Iris pigment epithelial cell (primary cell): ENCODE measurements at regions not wholly inside any gene's neighbourhood (a gene's known extent, or its start where the extent isn't known, plus 50 kb on each side); places are given as distances from the start of the nearest gene placed in this dataset.

Source experiments
- DNase-seq: peaks from one replicate; pipeline ENCODE4 v3.0.0-alpha.2; 2011; ENCODE audit warnings: low read depth

- DNase-seq: no peak
Observed at GRCh38 chr2:100765481-100765880, 54.5 kb upstream of the NPAS2 start.

GRCh38 chr2:100766256-100766655 is 53.7 kb upstream of the NPAS2 start:
- no peak for DNase-seq

- no peak for DNase-seq
Observed at GRCh38 chr2:100766806-100767205, 53.1 kb upstream of the NPAS2 start.

GRCh38 chr2:100767224-100767653 is 52.7 kb upstream of the NPAS2 start:
- no peak for DNase-seq

GRCh38 chr2:100767810-100768806 is 51.8 kb upstream of the NPAS2 start:
- DNase-seq: no peak
